Neural cell (in vitro differentiated cells): ENCODE measurements at regions not wholly inside any gene's neighbourhood (a gene's known extent, or its start where the extent isn't known, plus 50 kb on each side); places are given as distances from the start of the nearest gene placed in this dataset.

Experiments used
- EP300 ChIP-seq: fragments of 450-650 bp; conservative IDR thresholded peaks from 2 replicates; pipeline ENCODE4 v1.6.1; 2014; ENCODE audit warnings: antibody characterized with exemption, mild to moderate bottlenecking, moderate library complexity; ENCODE audit not compliant: poor library complexity, severe bottlenecking
- EZH2 ChIP-seq: fragments of 200-600, 300-800 bp; shearing (Covaris generic), sonication (generic); IDR thresholded peaks from 2 replicates; pipeline ENCODE4 v1.6.1; 2014; ENCODE audit warnings: antibody characterized with exemption, low read length, borderline replicate concordance, mild to moderate bottlenecking; ENCODE audit not compliant: insufficient read depth, poor library complexity, severe bottlenecking
- MXI1 ChIP-seq: fragments of 450-650 bp; conservative IDR thresholded peaks from 2 replicates; pipeline ENCODE4 v1.6.1; 2014; ENCODE audit warnings: antibody characterized with exemption, mild to moderate bottlenecking; ENCODE audit not compliant: poor library complexity, severe bottlenecking
- SMC3 ChIP-seq: fragments of 450-650 bp; conservative IDR thresholded peaks from 2 replicates; pipeline ENCODE4 v1.6.1; 2014; ENCODE audit warnings: antibody characterized with exemption, mild to moderate bottlenecking, moderate library complexity; ENCODE audit not compliant: poor library complexity
- TAF1 ChIP-seq: IDR thresholded peaks from 2 replicates; pipeline ENCODE4 v1.6.1; 2012; ENCODE audit warnings: low read depth
- TF ChIP-seq, protein P1 (sequence below): fragments of 450-650 bp; IDR thresholded peaks from 2 replicates; pipeline ENCODE4 v1.5.1; 2014; ENCODE audit warnings: antibody characterized with exemption, mild to moderate bottlenecking, moderate library complexity; ENCODE audit not compliant: poor library complexity, severe bottlenecking
- TF ChIP-seq, protein P2 (sequence below): IDR thresholded peaks from 2 replicates; pipeline ENCODE4 v1.6.1; 2012; ENCODE audit warnings: borderline replicate concordance

DNA sequence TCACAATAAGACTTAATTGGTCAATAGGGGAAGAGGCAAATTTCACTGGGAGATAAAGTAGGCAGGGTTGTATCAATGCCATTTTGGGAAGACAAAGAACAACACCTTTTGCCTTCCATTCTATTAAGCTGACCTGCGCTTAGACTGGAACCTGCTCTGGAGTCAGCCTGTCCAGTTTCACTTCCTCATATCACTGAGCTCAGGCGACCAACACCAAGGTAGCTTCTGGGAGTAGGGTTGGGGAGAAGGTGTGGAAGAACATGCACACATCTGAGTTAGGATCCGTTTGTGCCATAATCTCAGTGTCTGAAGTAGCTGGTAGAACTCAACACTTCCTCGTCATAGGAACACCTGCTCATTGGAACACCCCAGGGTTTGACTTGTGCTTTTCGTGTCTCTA, 527.4 kb upstream of the IGFBP3 start:
- TF ChIP-seq, protein P1, sequence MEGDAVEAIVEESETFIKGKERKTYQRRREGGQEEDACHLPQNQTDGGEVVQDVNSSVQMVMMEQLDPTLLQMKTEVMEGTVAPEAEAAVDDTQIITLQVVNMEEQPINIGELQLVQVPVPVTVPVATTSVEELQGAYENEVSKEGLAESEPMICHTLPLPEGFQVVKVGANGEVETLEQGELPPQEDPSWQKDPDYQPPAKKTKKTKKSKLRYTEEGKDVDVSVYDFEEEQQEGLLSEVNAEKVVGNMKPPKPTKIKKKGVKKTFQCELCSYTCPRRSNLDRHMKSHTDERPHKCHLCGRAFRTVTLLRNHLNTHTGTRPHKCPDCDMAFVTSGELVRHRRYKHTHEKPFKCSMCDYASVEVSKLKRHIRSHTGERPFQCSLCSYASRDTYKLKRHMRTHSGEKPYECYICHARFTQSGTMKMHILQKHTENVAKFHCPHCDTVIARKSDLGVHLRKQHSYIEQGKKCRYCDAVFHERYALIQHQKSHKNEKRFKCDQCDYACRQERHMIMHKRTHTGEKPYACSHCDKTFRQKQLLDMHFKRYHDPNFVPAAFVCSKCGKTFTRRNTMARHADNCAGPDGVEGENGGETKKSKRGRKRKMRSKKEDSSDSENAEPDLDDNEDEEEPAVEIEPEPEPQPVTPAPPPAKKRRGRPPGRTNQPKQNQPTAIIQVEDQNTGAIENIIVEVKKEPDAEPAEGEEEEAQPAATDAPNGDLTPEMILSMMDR: no peak
- TF ChIP-seq EP300 (no peak), EZH2 (no peak), MXI1 (no peak), TAF1 (no peak), SMC3 (no peak)
- TF ChIP-seq, protein P2, sequence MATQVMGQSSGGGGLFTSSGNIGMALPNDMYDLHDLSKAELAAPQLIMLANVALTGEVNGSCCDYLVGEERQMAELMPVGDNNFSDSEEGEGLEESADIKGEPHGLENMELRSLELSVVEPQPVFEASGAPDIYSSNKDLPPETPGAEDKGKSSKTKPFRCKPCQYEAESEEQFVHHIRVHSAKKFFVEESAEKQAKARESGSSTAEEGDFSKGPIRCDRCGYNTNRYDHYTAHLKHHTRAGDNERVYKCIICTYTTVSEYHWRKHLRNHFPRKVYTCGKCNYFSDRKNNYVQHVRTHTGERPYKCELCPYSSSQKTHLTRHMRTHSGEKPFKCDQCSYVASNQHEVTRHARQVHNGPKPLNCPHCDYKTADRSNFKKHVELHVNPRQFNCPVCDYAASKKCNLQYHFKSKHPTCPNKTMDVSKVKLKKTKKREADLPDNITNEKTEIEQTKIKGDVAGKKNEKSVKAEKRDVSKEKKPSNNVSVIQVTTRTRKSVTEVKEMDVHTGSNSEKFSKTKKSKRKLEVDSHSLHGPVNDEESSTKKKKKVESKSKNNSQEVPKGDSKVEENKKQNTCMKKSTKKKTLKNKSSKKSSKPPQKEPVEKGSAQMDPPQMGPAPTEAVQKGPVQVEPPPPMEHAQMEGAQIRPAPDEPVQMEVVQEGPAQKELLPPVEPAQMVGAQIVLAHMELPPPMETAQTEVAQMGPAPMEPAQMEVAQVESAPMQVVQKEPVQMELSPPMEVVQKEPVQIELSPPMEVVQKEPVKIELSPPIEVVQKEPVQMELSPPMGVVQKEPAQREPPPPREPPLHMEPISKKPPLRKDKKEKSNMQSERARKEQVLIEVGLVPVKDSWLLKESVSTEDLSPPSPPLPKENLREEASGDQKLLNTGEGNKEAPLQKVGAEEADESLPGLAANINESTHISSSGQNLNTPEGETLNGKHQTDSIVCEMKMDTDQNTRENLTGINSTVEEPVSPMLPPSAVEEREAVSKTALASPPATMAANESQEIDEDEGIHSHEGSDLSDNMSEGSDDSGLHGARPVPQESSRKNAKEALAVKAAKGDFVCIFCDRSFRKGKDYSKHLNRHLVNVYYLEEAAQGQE: no peak
